Renal pelvis (tissue), 1 donor: ENCODE measurements at regions not wholly inside any gene's neighbourhood (a gene's known extent, or its start where the extent isn't known, plus 50 kb on each side); places are given as distances from the start of the nearest gene placed in this dataset.
A peak's percentile ranks its signal among the peaks of the same experiment; 100 is the strongest.

Experiments used
- DNase-seq: peaks from one replicate; pipeline ENCODE4 v3.0.0-alpha.2; 2013

DNA sequence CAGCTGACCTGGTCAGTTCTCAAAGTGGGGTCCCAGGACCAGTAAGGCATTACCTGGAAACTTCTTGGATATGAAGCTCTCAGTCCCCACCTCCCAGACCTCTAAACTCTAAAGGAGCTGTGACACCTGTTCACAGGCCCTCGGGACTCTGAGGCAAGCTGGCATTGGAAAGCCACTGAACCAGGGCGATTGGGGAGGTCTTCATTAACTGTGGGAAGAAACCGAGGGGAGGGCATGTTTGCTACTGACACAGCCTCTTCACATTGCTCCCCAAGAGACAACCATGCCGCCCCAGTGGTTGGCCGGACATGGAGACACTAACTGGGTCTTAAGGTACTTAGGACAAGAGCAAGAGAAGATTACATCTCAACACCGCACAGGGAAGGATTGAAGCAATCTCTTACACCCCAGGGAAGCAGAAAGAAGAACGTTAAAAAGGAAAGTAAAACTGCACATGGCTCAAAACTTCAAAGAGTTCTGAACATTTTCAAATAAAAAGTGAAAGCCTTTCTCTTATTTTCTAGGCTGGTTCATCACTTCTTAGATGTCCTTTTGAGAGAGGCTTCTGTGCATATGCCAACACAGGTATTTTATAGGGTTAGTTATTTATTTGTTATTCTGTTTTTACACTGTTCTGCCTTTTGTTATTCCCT, 210.0 kb upstream of the CST7 start:
- DNase-seq, result no peak

DNA sequence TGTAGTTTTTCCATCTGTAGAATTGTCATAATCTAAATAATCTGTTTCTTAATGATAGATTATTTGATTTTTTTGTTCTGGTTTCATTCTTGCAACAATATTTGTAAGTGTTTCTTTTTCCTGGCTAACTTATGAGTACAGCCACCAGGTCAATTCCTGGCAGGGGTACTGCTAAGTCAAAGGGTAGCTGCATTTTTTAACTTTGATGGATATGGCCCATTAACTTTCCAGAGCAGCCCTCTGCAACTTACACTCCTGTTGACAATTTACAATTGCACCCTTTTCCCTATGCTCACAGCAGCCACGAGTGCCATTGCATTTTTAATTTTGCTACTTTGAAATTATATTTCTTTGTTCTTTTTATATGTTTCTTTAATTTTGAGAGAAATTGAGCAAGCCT, 209.3 kb upstream of the CST7 start:
- no peak for DNase-seq

DNA sequence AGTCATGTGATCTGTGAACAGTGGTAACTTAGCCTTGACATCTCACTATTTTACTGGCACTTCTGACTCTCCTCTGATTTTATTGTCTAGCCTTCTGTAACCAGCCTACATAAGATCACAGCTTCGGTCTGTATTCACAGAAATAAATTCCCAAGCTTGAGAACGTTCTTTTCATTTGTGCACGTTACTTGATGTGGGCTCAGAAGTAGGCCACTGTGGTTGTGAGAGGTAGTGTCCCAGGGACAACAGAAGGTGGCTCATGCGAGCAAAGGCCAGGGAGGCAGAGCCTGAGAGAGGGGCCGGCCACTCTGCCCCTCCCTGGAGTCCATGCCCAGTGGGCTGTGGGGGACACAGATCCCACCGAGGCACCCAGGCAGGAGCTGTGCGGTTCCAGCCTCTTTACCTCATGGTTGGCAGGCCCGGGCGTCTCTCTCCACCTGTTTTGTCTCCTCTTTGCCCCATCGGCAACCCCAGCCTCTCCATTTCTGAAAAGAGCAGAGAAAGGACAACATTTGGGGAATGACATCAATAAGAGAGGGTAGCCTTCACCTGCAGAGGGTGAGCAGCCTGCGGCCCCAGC, 207.5 kb upstream of the CST7 start:
- DNase-seq, result no peak

DNA sequence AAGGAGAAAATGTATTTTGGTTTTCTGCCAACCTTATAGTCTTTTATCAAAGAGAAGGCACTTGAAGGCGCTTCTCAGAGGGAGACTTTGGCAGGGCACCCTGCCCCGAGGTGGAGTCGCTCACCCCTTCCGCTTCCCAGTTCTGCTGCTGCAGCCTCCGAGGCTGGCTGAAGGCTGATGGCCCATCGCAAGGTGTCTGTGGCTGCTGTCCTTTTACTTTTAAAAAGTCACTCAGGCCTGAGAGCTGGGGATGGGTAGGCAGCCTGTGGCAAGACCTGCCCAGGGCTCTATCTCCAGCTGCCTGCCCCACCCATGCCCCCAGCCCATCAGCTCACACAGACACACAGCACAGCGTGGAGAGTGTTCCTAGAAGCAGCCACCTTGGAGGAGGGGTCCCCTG, 206.6 kb upstream of the CST7 start:
- no peak for DNase-seq

DNA sequence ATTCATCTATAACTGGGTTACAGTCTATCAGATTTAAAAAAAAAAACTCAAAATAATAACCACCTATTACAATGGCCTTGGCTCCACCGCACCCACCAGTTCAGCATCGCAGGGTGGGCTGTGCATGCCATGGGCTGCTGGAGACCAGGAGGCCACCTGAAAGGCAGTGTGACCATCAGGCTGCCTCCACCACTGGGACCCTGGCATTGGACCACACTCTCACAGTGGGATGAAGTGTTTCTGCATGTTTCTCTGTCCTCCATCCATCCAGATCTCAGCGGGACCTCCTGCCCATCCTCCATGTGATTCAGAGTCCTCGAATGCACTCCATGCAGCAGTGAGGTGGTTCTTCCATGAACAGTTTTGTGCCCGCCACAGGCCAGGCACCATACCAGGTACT, 206.1 kb upstream of the CST7 start:
- DNase-seq, result no peak

DNA sequence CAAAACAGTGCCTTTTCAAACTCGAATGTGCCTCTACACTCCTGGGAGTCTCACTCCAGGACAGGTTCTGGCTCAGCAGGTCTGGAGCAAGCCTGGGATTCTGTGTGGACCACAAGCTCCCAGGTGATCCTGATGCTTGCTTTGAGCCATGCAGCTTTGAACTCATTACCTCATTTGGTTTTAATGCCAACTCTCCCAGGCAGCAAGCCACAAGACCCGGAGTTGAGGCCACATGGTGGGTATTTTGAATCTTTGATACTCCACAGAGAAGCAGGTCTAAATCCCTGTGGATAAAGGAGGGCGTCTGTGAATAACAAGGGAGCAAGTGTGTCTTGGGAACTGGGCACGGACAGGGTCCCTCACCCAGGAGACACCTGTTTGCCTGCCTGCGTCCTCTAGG, 205.4 kb upstream of the CST7 start:
- no peak for DNase-seq

DNA sequence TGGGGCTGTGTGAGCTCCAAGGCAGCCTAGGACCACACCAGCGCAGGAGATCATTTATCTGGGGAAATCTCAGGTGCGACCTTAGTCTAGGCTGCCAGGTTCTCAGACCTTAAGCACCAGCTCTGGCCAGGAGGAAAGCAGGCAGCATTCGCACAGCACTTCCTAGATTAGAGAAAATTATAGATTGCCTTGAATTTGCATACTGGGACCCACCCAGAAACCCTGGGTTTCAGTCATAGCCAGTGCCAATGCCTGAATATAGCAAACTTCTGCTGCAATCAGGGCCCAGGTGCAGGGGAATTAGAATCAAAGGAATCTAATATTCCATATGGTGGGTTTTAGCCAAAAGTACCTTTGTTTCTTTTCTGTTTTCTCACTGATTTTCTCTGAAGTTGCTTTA, 204.3 kb upstream of the CST7 start:
- DNase-seq, result no peak

DNA sequence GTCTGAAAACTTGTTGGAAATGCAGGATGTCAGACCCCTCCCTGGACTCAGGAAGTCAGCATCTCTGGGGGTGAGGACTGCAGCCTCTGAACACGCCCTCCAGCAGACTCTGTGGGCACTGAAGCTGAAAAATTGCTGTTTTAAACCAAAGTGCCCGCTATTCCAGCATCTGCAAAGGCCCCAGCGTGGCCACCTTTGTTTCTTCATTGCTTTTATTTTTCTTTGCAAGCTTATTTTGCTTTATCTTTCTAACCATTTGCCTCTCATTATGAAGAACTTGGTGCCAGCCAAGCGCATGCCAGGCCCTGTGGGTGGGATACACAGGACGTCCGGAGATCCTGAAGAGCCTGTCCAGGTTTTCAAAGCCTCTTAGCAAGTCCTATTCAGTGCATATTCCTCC, 203.9 kb upstream of the CST7 start:
- DNase-seq, result no peak

DNA sequence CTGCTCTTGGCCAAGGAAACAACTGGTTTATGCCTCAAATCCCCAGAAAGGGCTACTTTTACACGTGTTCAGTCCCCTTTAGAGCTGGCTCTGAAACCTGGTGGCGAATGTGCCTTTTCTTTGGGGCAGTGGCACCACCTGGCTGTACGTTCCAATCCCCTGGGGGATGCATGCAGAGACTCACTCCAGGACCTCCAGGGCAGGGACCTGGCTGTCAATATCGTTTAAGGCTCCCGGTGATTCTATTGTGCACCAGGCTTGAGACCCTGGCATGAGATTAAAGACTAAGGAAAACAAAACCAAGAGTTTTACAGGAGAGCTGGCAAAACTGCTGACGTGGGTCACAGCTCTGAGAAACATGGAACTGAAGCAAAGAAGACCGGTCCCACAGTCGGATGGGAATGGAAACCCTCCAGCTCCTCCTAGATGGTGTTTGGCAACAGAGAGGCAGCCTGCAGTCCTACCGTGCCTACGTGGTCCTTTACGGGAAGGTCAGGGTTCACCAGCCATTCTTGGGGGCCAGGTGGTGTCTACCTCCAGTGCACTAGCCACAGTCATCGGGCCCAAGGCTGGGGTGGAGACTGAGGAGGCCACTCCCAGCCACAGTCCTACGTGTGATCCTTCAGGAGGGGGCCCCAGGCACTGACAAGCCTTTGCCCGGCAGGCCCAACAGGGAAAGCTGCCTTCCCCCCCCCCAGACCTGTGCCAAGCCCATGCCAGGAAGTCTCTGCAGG, 203.3 kb upstream of the CST7 start:
- no peak for DNase-seq

DNA sequence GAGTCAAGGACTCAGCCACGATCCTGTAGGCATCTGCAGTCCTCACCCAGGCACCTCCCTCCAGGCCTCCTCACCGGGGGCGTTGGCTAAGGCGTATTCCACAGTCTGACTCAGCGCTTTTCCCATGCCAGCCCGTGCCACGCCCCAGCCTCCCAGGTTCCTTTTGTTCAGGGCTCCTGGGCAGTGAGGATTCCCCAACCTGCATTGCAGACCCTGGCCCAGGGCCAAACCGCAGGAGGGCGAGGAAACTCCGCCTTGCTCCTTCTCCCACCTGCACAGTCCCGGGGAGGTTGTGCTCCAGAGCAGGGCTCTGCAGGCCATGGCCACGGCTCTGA, 202.8 kb upstream of the CST7 start:
- no peak for DNase-seq

DNA sequence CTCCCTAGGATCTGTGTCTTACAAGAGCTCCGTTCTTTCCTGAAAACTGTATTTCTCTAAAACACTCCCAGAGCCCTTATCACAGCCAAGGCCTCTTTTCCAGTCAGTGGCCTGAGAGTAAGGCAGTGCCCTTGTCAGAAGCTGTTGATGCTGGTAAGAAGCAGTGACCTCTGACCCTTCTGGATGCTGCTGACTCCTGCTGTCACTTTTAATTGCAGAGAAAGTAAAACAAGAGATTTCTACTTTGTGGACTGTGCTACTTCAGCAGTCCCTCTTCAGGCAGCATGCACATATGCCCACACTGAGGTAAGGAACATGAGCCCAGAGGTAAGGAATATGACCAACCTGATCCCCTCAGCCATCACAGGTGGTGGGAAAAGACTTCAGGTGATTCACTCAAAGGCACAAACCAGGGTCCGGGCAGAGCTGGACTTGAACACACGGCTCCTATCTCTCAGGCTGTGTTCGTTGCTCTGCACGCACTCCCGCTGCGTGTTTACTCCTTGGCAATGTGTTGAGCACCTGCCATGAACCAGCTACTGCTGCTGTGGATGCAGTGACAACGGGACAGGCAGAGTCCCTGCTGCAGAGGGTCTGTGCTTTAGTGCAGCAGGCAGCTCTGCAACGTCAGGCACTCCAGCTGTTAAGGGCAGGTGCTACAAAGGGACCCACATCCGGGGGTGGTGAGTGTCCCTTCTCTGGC, 201.9 kb upstream of the CST7 start:
- no peak for DNase-seq

DNA sequence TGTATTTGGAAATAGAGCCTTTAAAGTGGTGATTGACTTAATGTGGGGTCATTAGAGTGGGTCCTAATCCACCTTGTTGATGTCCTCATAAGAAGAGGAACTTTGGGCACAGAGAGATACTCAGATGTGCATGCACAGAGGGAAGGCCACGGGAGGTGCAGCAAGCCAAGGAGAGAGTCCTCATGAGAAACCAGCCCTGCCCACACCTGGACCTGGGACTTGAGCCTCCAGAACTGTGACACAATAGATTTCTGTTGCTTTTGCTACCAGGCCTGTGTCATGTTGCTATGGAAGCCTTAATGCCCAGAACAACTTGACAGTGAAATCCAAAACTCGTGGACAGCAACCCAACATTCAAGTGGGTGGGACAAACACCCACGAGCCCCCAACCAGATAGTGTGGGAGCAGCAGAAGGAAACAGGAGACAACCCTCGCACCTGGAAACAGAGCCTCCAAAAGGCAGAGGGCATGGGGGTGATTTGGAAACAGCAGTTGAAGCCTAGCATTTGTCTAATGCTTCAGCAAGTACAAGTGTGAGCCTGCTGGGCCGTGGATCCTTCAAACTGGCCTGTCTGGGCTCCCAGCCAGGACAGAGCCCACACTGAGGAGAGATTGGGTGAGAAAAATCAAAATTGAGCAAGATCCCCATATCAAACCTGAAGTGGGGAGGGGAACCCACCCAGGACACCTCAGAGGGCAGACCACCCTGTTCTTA, 201.0 kb upstream of the CST7 start:
- DNase-seq, result no peak

DNA sequence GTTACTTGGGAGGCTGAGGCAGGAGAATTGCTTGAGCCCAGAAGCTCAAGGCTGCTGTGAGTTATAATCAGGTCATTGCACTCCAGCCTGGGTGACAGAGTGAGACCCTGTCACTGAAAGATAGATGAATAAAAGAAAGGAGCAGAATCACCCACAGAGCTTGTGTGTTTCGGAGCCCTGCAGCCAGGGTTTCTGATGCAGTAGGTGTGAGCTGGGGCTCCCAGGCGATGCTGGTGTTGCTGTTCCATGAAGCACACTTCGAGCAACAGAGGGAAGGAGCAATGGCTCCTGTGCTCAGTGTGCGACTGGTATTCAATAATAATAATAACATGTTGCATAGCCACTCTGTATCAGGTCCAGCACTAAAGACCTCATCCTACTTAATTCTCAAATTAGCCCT, 197.5 kb upstream of the CST7 start:
- no peak for DNase-seq

DNA sequence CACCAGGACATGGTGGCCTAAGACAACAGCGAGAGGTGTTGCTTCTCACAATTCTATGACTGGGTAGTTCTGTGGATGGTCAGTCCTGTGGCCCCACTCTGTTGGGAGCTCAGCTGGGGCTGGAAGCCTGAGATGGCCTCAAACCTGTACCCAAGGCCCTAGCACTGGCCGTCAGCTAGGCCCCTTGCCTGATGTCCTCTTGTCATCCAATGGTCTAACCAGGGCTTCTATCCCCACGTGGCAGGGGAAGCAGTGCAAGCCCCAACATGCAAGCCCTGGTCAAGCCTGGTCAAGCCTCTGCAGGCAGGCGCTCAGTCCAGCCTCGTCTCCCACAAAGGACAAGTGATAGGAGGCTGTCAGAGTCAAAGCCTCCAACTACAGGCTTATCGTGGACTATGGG, 196.5 kb upstream of the CST7 start:
- no peak for DNase-seq

DNA sequence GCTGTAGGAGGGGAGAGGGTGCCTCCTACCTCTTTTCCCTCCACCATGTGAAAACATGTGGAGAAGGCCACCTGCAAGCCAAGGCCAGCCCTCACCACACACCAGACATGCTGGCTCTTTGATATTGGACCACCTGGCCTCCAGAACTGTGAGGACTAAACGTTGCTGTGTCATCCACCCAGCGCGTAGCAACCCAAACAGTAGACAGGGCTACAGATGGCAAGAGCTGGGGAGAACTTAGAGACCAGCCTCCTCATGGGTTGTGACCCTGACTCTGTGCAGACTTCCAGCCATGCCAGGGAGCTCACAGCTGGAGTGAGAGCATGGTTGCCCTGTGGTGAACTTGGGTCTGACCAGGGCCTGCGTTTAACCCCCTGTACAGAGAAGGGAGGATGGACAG, 195.9 kb upstream of the CST7 start:
- DNase-seq, result no peak

DNA sequence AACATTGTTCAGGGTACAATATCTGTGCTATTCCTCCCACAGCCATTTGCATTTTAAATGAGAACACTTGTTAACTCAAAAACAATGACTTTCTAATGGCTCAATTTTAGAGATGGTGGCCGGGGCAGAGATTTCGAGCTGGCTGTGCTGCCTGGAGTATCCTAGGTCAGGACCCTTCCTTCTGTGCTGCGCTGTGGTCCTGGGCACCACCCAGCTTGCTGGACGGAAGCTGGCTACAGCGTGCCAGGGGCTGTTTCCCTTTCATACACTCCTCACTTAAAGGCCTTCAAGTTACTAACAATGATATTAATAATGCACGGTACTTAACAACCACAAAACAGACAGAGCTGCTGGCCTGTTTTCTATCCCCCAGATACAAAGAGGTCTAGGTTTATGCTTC, 194.4 kb upstream of the CST7 start:
- no peak for DNase-seq

DNA sequence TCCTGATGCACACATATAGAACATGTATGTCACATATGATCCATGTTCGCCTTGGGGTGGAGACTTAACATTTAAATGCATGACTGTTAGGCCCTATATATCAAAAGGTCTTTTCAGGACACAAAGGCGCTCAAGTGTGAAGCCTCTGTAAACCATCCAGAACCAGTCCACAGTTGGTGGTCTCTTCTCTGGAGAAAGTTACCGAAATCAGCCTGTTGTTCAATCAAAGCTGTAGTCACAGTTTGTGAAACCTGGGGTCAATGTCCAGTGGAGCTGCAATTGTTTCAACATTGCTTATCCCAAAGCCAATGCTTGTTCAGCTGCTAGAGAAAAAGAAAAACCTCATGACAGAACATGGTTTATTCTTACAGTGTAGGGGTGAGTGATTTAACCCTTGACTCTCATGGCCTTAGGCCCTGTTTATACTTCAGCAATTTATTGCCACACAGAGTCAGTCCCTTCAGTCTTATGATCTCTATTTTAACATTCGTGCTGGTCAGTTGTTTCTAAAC, 193.6 kb upstream of the CST7 start:
- DNase-seq, result peak; percentile 33

DNA sequence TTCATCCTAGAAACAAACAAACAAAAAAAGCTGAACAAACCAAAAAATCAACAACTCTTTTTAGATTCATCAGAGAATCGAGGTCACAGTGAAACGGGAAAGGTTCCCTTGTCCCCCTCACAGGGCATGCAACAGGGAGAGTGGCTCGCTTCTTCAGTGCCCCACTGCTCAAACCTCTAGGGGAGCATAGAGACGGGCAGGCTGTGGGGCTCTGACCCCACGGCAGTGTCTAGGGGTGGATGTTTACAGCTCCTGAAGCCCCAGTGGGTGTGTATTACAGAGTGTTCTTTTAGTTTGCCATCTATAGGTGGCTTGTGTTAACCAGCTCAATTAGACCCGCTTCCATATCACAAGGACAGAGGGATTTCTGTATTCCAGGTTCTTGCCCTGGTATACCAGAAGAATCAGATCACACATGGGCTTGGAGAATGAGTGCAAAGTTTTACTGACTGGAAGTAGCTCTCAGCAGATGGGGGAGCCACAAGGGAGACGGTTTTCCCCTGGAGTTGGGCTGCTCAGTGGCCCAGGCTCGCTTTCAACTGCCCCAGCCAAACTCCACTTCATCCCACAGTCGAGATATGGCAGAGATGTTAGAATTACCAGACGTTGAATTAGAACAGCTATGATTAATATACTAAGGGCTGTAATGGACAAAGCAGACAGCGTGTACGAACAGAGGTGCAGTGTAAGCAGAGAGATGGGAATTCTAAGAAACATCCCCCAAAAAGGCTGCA, 192.6 kb upstream of the CST7 start:
- DNase-seq, result no peak

DNA sequence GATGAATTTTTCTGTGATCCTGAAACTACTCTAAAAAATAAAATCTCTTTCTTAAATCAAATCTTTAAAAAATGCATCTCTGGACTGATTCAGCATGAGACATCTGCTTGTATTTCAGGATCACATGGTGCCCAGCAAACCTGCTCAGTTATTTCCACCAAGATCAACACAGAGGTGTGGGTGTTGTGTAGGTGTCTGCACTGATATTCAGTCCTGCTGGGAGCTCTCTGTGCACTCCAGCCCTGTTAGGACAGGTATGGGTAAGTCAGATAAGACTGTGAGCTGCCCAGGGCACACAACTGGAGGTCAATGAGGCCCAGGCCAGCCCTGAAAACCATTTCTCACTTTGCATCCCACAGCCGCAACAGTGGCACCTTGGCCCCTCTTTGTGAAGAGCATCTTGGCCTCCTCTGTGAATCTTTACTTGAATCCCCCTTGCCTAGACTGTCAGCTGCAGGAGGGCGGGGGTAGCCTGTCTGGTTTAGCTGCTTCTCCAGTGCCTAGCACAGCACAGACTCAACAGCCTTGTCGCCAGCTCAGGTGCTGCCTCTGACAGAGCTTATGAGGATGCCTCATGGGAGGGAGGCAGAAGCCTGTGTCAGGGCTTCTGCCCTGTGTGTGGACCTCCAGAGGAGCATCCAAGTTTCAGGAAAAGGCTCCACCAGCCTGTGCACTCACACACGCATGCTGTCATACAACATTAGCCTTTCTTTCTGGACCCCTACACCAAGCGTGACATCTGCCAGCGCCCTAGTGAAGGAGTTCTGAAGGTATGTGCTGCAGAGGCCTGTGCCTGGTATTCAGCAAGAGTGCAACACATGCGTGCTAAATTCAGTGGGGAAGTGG, 187.6 kb upstream of the CST7 start:
- DNase-seq, result no peak

DNA sequence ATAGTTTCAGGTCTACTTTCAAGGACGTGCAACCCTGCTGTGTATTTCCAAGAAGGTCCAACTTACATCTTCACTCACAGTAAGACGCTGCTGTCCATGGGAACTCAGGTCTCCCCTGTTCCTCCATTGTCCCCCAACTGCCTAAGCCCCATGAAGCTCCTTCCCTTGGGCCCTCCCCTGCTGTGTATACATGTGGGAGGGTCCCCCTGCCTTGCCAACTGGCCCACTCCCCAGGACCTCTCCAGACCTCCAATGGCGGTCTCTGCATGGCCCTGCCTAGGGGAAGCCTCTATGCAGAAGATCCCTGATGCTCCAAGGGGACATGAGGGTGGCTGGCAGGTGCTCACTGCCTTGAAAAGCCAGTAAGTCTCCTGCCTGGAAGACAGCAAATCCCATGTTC, 186.7 kb upstream of the CST7 start:
- DNase-seq, result no peak
